HK-2 (cell line): ENCODE measurements at regions not wholly inside any gene's neighbourhood (a gene's known extent, or its start where the extent isn't known, plus 50 kb on each side); places are given as distances from the start of the nearest gene placed in this dataset.

Source experiments
- DNase-seq: peaks from one replicate; pipeline ENCODE4 v3.0.0-alpha.2; 2018; ENCODE audit not compliant: unreplicated experiment

GRCh38 chr10:78272329-78272728 lies 238.7 kb downstream of the RPS24 start:
- no peak for DNase-seq

- no peak for DNase-seq
Measured at GRCh38 chr10:78274491-78274890, 240.8 kb downstream of the RPS24 start.

GRCh38 chr10:78276139-78276538 lies 242.5 kb downstream of the RPS24 start:
- no peak for DNase-seq

- no peak for DNase-seq
Measured at GRCh38 chr10:78277314-78278057, 243.8 kb downstream of the RPS24 start.

- no peak for DNase-seq
Measured at GRCh38 chr10:78278058-78278404, 244.4 kb downstream of the RPS24 start.

- DNase-seq: no peak
Measured at GRCh38 chr10:78279756-78280155, 246.1 kb downstream of the RPS24 start.

- no peak for DNase-seq
Measured at GRCh38 chr10:78280604-78281003, 246.9 kb downstream of the RPS24 start.

GRCh38 chr10:78281627-78282026 lies 248.0 kb downstream of the RPS24 start:
- no peak for DNase-seq

- DNase-seq: no peak
Measured at GRCh38 chr10:78283069-78283682, 249.5 kb downstream of the RPS24 start.

GRCh38 chr10:78284381-78284780 lies 250.7 kb downstream of the RPS24 start:
- DNase-seq: no peak

- DNase-seq: no peak
Measured at GRCh38 chr10:78285226-78285625, 251.6 kb downstream of the RPS24 start.

- DNase-seq: no peak
Measured at GRCh38 chr10:78286186-78286585, 252.5 kb downstream of the RPS24 start.

GRCh38 chr10:78286668-78287067 lies 253.0 kb downstream of the RPS24 start:
- no peak for DNase-seq

GRCh38 chr10:78287618-78288017 lies 254.0 kb downstream of the RPS24 start:
- DNase-seq: no peak

GRCh38 chr10:78288663-78289062 lies 255.0 kb downstream of the RPS24 start:
- DNase-seq: no peak

GRCh38 chr10:78290131-78290750 lies 256.6 kb downstream of the RPS24 start:
- DNase-seq: no peak

GRCh38 chr10:78291722-78292121 lies 258.1 kb downstream of the RPS24 start:
- DNase-seq: no peak

GRCh38 chr10:78292250-78292981 lies 258.8 kb downstream of the RPS24 start:
- DNase-seq: no peak

- no peak for DNase-seq
Measured at GRCh38 chr10:78292982-78293865, 259.6 kb downstream of the RPS24 start.

GRCh38 chr10:78295242-78295641 lies 261.6 kb downstream of the RPS24 start:
- no peak for DNase-seq

GRCh38 chr10:78296785-78297184 lies 263.1 kb downstream of the RPS24 start:
- no peak for DNase-seq

- no peak for DNase-seq
Measured at GRCh38 chr10:78297997-78298396, 264.3 kb downstream of the RPS24 start.
